ENCODE measurements at regions not wholly inside any gene's neighbourhood (a gene's known extent, or its start where the extent isn't known, plus 50 kb on each side); places are given as distances from the start of the nearest gene placed in this dataset.
"Not testable (repeated sequence)": the region's sequence is repeated elsewhere in the genome, so short reads cannot be mapped to it uniquely, and the experiment has no call there.

GRCh38 chr13:31517599-31517998 lies 221.7 kb upstream of the RXFP2 start:
- Histone ChIP-seq H3K36me3 (replicated peaks; ENCODE audit: control insufficient read depth, insufficient read depth, low read length) (no peaks in the 10 kb centered on the region), H3K4me3 (ENCODE audit: insufficient read depth, low read depth, low read length) (no peak overlapping the region), H3K27me3 (ENCODE audit: control insufficient read depth, insufficient read depth, low read length) (no peaks in the 10 kb centered on the region)
- DNase-seq = no peak

GRCh38 chr13:31518645-31519044 lies 220.7 kb upstream of the RXFP2 start:
- DNase-seq = no peak
- Histone ChIP-seq H3K36me3 (replicated peaks; ENCODE audit: control insufficient read depth, insufficient read depth, low read length) (no peaks in the 10 kb centered on the region), H3K27me3 (ENCODE audit: control insufficient read depth, insufficient read depth, low read length) (no peaks in the 10 kb centered on the region), H3K4me3 (ENCODE audit: insufficient read depth, low read depth, low read length) (no peak overlapping the region)

DNA sequence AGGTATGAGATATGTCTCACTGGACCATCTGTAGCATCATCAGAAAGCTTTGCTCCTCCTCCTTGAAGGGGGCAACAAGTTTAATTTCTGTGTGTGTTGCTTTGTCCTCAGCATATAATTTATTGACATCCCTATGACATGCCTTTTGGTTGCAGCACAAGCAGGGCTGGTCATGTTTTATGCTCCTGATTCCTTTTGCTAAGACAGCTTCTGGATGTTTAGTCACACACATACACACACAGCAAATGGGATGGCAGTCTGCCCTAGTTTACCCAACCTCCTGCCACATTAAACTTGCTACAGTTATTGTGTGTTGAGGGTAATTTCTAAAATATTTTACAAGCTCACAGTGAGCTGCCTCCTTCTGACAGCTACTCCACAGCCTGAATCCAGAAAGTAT lies 217.9 kb upstream of the RXFP2 start:
- H3K36me3 ChIP-seq (replicated peaks; ENCODE audit: control insufficient read depth, insufficient read depth, low read length) = no peaks in the 10 kb centered on the region
- H3K4me3 ChIP-seq (ENCODE audit: insufficient read depth, low read depth, low read length) = no peak overlapping the region
- H3K27me3 ChIP-seq (ENCODE audit: control insufficient read depth, insufficient read depth, low read length) = no peaks in the 10 kb centered on the region
- DNase-seq = no peak

GRCh38 chr13:31522396-31522795 lies 216.9 kb upstream of the RXFP2 start:
- Histone ChIP-seq H3K36me3 (replicated peaks; ENCODE audit: control insufficient read depth, insufficient read depth, low read length) (no peaks in the 10 kb centered on the region), H3K27me3 (ENCODE audit: control insufficient read depth, insufficient read depth, low read length) (no peaks in the 10 kb centered on the region), H3K4me3 (ENCODE audit: insufficient read depth, low read depth, low read length) (no peak overlapping the region)
- no peak for DNase-seq

GRCh38 chr13:31528176-31528575 lies 211.2 kb upstream of the RXFP2 start:
- H3K27me3 ChIP-seq (ENCODE audit: control insufficient read depth, insufficient read depth, low read length) = no peaks in the 10 kb centered on the region
- no peak for DNase-seq
- no peaks in the 10 kb centered on the region for H3K36me3 ChIP-seq (replicated peaks; ENCODE audit: control insufficient read depth, insufficient read depth, low read length)
- no peak overlapping the region for H3K4me3 ChIP-seq (ENCODE audit: insufficient read depth, low read depth, low read length)

DNA sequence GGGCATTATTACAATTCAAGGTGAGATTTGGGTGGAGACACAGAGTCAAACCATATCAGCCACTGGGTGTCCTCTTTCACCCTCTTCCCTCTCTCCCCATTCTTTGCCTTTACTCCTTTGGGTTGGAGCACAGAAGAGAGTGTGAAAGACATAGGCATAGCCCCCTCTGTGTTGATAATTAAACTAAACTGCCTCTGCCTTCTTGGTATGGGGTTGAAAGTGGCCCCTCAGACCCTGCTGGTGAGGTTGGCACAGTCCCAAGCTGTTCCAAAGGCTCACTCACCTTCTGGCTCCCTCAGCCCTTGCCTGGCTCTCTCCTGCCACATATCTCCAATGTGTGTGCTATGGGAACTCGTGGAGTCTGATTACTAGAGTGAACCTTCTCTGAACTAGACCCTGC lies 210.6 kb upstream of the RXFP2 start:
- Histone ChIP-seq H3K4me3 (ENCODE audit: insufficient read depth, low read depth, low read length) (no peak overlapping the region), H3K36me3 (replicated peaks; ENCODE audit: control insufficient read depth, insufficient read depth, low read length) (no peaks in the 10 kb centered on the region), H3K27me3 (ENCODE audit: control insufficient read depth, insufficient read depth, low read length) (no peaks in the 10 kb centered on the region)
- DNase-seq = no peak

DNA sequence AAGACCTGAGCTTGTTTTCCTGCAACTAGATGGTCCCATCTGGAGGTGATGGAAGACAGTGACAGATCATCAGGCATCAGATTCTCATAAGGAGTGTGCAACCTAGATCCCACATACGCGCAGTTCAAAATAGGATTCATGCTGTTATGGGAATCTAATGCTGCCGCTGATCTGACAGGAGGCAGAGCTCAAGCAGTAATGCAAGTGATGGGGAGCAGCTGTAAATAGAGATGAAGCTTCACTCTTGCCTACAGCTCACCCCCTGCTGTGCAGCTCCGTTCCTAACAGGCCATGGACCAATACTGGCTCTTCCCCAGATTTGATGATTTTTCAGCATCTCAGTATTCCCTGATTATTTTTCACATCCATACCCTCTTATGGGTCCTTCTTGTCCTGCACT lies 208.4 kb upstream of the RXFP2 start:
- no peak overlapping the region for H3K4me3 ChIP-seq (ENCODE audit: insufficient read depth, low read depth, low read length)
- H3K36me3 ChIP-seq (replicated peaks; ENCODE audit: control insufficient read depth, insufficient read depth, low read length) = no peaks in the 10 kb centered on the region
- DNase-seq = no peak
- H3K27me3 ChIP-seq (ENCODE audit: control insufficient read depth, insufficient read depth, low read length) = no peaks in the 10 kb centered on the region

DNA sequence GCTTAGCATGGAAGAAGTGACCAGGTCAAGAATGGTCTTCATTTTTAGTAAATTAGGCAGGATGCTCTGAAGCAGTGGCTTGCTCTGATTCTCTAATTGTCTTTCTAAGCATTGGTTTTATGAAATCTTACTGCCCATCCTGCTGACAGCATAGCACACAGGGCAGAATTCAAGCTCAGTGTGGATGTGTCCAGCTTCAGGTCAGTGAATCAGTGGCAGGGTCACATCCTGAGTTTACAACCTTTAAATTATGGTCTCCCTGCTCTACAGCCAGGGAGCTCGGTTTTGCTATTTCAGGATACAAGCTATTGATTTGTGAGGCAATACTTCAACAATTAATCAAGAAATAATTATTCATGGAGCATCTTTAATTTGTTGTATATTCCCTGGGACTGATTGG lies 202.3 kb upstream of the RXFP2 start:
- Histone ChIP-seq H3K27me3 (ENCODE audit: control insufficient read depth, insufficient read depth, low read length) (no peaks in the 10 kb centered on the region), H3K4me3 (ENCODE audit: insufficient read depth, low read depth, low read length) (no peak overlapping the region), H3K36me3 (replicated peaks; ENCODE audit: control insufficient read depth, insufficient read depth, low read length) (no peaks in the 10 kb centered on the region)
- no peak for DNase-seq

DNA sequence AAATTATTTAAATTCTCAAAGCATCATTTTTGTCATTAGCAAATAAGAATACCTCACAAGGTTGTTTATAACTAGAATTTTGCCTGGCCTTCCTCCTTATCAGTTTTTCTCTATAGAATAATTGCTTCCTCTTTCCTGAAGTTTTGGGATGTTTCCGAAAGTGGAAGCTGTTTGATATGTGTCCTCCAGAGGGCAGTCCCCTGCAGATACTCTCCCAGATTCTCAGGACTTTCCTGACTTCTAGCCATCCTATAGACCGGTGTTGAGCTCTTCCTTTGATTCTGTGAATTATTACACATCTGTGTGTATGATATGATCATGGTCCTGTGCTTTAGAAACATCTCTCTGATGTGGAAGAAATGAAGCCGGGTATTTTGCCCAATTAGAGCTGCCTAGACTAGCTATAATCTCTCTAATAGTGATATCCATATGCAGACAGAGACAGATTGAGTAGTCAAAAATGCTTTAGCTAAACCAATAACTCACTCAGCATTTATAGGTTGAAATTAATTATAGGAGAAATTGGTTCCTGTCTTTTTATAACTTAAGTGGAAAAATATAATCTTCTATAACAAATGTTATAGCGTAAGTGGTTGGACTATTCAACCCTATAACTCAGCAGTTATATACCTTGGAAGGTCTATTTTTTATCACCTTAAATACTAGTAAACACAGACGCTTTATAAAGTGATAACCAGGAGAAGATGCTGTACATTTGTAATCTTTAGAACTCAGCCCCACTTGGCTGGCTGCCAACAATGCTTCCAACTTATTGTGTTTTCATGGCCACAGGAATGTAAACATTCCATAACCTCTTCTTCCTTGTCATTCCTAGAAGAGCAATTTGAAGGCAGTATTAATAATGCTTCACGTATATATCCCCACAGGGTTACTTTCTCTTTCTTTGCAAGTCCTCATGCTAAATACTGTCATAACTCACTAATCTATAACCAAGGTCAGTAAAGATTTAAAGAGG lies 201.0 kb upstream of the RXFP2 start:
- DNase-seq = peak; percentile 22
- H3K27me3 ChIP-seq (ENCODE audit: control insufficient read depth, insufficient read depth, low read length) = no peaks in the 10 kb centered on the region
- H3K36me3 ChIP-seq (replicated peaks; ENCODE audit: control insufficient read depth, insufficient read depth, low read length) = no peaks in the 10 kb centered on the region
- H3K4me3 ChIP-seq (ENCODE audit: insufficient read depth, low read depth, low read length) = no peak overlapping the region

- Histone ChIP-seq H3K36me3 (replicated peaks; ENCODE audit: control insufficient read depth, insufficient read depth, low read length) (no peaks in the 10 kb centered on the region), H3K27me3 (ENCODE audit: control insufficient read depth, insufficient read depth, low read length) (no peaks in the 10 kb centered on the region), H3K4me3 (ENCODE audit: insufficient read depth, low read depth, low read length) (no peak overlapping the region)
- DNase-seq = no peak
These were observed 199.0 kb upstream of the RXFP2 start for GRCh38 chr13:31540281-31540680.

GRCh38 chr13:31543190-31543589 lies 196.1 kb upstream of the RXFP2 start:
- Histone ChIP-seq H3K27me3 (ENCODE audit: control insufficient read depth, insufficient read depth, low read length) (no peaks in the 10 kb centered on the region), H3K4me3 (ENCODE audit: insufficient read depth, low read depth, low read length) (no peak overlapping the region), H3K36me3 (replicated peaks; ENCODE audit: control insufficient read depth, insufficient read depth, low read length) (no peaks in the 10 kb centered on the region)
- DNase-seq = no peak

- H3K36me3 ChIP-seq (replicated peaks; ENCODE audit: control insufficient read depth, insufficient read depth, low read length) = no peaks in the 10 kb centered on the region
These were observed 193.7 kb upstream of the RXFP2 start for GRCh38 chr13:31545616-31546015.

DNA sequence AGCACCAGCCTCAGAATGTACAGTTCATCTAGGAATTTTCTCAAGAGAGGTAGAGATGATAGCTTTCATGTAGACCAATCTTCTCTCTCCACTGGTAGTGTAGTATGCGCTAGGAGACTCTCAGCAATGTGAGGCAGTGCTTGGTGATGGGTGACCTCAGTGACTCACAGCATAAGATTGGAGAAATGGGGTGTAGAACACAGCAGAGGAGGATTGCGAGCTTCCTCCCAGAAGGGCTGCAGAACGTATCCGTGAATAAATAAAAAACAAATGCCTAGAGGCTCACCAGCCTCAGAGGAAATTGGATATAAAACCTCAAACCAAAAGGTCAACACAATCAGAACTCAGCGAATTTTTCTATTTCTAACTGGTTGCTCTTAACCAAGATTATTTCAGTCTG lies 182.9 kb upstream of the RXFP2 start:
- Histone ChIP-seq H3K36me3 (replicated peaks; ENCODE audit: control insufficient read depth, insufficient read depth, low read length) (no peaks in the 10 kb centered on the region), H3K27me3 (ENCODE audit: control insufficient read depth, insufficient read depth, low read length) (no peaks in the 10 kb centered on the region), H3K4me3 (ENCODE audit: insufficient read depth, low read depth, low read length) (no peak overlapping the region)
- no peak for DNase-seq

More at GRCh38 chr13:31545616-31546015, 193.7 kb upstream of the RXFP2 start:
- Histone ChIP-seq H3K27me3 (ENCODE audit: control insufficient read depth, insufficient read depth, low read length) (no peaks in the 10 kb centered on the region), H3K4me3 (ENCODE audit: insufficient read depth, low read depth, low read length) (no peak overlapping the region)
- no peak for DNase-seq

GRCh38 chr13:31584221-31584620 lies 155.1 kb upstream of the RXFP2 start:
- not testable (repeated sequence) for H3K36me3 ChIP-seq (replicated peaks; ENCODE audit: control insufficient read depth, insufficient read depth, low read length); H3K27me3 ChIP-seq (ENCODE audit: control insufficient read depth, insufficient read depth, low read length); DNase-seq; H3K4me3 ChIP-seq (ENCODE audit: insufficient read depth, low read depth, low read length)

DNA sequence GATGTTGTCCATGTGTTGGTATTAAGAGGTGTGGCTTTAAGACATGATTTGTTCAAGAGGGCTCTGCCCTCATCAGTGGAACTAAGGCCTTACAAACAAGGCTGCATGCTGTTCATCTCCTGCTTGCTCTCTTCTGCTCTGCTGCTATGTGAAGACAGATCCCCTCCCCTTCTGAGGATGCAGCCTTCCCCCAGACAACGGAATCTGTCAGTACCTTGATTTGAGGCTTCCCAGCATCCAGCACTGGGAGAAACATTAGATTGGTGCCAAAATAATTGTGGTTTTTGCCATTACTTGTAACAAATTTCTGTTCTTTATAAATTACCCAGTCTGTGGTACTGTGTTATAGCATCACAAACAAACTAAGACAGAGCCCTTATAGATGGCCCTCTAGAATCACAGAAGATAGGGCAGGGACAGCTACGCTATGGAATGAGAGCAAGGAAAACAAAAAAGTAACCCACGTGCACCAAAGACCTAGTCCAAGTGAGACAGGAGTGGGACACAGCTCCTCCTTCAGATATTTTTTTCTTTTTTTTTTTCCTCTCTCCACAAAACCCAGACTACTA lies 151.5 kb upstream of the RXFP2 start:
- Histone ChIP-seq H3K36me3 (replicated peaks; ENCODE audit: control insufficient read depth, insufficient read depth, low read length) (no peaks in the 10 kb centered on the region), H3K4me3 (ENCODE audit: insufficient read depth, low read depth, low read length) (no peak overlapping the region), H3K27me3 (ENCODE audit: control insufficient read depth, insufficient read depth, low read length) (no peaks in the 10 kb centered on the region)
- no peak for DNase-seq
